GM13976 (cell line): ENCODE measurements at regions not wholly inside any gene's neighbourhood (a gene's known extent, or its start where the extent isn't known, plus 50 kb on each side); places are given as distances from the start of the nearest gene placed in this dataset.

Experiments used
- DNase-seq: peaks from one replicate; pipeline ENCODE4 v3.0.0; 2012; ENCODE audit warnings: low spot score
- in situ Hi-C: fragments of 300-500 bp; cut with MboI; formaldehyde crosslinking; loops from one replicate; pipeline ENCODE4 v1.12.0; 2022; ENCODE audit warnings: low sequenced_read_pairs, mixed read lengths, inconsistent platforms; ENCODE audit not compliant: unreplicated experiment
- TF ChIP-seq, protein P1 (sequence below): IDR thresholded peaks from 2 replicates; pipeline ENCODE4 v1.5.1; 2012; ENCODE audit warnings: borderline replicate concordance, mild to moderate bottlenecking; ENCODE audit not compliant: insufficient read depth; ENCODE audit errors: extremely low read depth, missing control alignments, control extremely low read depth

DNA sequence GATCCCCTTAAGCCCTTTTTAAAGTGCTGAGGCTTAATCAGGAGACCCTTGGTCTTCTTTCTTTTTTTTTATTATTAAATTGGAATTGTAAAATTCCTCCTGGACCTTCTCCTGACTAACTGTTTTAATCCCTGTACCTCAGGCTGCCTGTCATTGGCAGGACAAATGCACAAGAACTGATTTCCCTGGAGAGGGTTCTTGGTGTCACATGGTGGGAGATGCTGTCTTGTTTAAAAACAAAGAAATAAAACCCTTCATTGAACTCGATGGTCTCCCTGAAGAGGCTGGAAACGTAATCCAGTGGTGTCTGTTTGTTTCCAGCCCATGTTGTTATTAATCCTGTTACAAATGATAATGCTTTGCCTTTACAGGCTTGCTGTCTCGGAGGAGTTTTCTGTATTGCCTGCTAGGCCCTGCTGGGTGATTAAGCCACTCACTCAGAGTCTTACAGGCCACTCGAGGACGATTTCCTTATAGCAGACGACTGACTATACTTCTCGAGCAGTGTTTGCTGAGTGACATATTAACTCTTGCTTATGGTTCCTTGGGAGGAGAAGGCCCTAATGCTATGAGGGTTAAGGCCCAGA, 100.5 kb upstream of the MGAT5 start:
- TF ChIP-seq, protein P1, sequence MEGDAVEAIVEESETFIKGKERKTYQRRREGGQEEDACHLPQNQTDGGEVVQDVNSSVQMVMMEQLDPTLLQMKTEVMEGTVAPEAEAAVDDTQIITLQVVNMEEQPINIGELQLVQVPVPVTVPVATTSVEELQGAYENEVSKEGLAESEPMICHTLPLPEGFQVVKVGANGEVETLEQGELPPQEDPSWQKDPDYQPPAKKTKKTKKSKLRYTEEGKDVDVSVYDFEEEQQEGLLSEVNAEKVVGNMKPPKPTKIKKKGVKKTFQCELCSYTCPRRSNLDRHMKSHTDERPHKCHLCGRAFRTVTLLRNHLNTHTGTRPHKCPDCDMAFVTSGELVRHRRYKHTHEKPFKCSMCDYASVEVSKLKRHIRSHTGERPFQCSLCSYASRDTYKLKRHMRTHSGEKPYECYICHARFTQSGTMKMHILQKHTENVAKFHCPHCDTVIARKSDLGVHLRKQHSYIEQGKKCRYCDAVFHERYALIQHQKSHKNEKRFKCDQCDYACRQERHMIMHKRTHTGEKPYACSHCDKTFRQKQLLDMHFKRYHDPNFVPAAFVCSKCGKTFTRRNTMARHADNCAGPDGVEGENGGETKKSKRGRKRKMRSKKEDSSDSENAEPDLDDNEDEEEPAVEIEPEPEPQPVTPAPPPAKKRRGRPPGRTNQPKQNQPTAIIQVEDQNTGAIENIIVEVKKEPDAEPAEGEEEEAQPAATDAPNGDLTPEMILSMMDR = no peak
- in situ Hi-C loops = no loop called here
- no peak for DNase-seq

GRCh38 chr2:134154246-134154645, 99.6 kb upstream of the MGAT5 start:
- peak; percentile 59 for DNase-seq
- in situ Hi-C loops = no loop called here
- TF ChIP-seq, protein P1 = no peak

DNA sequence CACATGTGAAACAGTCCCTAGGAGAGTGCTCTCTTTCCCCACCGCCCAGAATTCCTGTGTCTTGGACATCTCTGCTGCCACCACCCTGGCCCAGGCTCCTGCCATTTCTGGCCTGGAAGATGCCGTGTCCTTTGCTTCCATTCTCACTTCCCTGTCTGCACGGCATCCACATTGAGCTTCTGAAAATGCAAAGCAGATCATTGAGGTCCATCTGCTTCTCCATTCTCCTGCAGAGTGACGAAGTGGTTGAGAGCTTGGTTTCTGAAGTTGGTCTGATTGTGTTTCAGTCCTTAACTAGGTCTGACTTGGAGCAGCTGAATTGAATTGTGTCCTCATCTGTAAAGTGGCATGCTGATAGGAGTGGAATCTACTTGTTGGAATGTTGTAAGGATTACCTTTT, 98.7 kb upstream of the MGAT5 start:
- DNase-seq = peak; percentile 51
- in situ Hi-C loops = no loop called here
- TF ChIP-seq, protein P1 = no peak

DNA sequence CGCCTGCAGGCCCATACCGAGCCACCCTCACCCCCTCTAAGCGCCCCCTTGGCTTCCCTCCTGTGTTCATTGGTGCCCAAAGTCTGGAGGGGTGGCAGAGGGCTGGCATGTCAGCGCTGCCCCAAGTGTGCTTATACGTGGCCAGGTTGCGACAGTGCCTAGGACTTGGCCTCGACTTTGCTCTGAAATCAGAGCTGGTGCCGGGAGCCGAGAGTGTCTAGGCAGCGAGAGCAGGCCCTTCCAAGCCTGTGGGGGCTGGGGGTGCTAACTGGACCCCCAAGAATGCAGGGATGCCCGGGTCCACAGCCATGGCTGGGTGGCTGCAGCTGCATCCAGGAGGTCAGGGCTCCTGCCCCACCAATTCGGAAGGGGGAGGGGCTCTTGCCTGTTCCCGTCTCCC, 95.6 kb upstream of the MGAT5 start:
- TF ChIP-seq, protein P1 = no peak
- in situ Hi-C loops = no loop called here
- no peak for DNase-seq

GRCh38 chr2:134161170-134161547, 92.7 kb upstream of the MGAT5 start:
- no peak for DNase-seq
- TF ChIP-seq, protein P1 = no peak
- in situ Hi-C loops = no loop called here

DNA sequence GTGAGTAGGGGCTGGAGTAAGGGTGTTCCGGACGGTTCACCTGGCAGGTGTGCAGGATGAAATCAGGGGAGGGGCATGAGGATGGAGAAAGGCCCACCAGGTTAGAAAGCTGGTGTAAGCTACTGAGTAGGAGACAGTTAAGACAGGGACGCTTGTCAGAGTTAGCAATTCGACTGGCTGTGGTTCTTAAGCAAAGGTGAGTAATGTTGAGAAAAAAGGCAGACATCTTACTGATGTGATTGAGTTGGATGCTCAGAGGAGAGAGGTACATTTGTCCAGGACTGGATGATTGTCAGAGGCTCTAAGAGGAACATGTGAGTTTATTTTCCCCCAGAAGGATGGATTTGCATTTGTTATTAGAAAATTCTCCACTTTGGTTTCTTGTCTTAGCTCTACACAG, 90.5 kb upstream of the MGAT5 start:
- in situ Hi-C loops = no loop called here
- TF ChIP-seq, protein P1 = no peak
- DNase-seq = no peak

- in situ Hi-C loops = no loop called here
- TF ChIP-seq, protein P1 = no peak
- no peak for DNase-seq
Measured at GRCh38 chr2:134164306-134164705, 89.6 kb upstream of the MGAT5 start.
